GM12873 (cell line): ENCODE measurements at regions not wholly inside any gene's neighbourhood (a gene's known extent, or its start where the extent isn't known, plus 50 kb on each side); places are given as distances from the start of the nearest gene placed in this dataset.
A peak's percentile ranks its signal among the peaks of the same experiment; 100 is the strongest.

Experiments
- TF ChIP-seq, protein P1 (sequence below): IDR thresholded peaks from 2 replicates; pipeline ENCODE4 v1.5.1; 2012; ENCODE audit warnings: low read depth, mild to moderate bottlenecking, moderate library complexity, low read length, control low read depth; ENCODE audit not compliant: insufficient read depth; ENCODE audit errors: missing control alignments

DNA sequence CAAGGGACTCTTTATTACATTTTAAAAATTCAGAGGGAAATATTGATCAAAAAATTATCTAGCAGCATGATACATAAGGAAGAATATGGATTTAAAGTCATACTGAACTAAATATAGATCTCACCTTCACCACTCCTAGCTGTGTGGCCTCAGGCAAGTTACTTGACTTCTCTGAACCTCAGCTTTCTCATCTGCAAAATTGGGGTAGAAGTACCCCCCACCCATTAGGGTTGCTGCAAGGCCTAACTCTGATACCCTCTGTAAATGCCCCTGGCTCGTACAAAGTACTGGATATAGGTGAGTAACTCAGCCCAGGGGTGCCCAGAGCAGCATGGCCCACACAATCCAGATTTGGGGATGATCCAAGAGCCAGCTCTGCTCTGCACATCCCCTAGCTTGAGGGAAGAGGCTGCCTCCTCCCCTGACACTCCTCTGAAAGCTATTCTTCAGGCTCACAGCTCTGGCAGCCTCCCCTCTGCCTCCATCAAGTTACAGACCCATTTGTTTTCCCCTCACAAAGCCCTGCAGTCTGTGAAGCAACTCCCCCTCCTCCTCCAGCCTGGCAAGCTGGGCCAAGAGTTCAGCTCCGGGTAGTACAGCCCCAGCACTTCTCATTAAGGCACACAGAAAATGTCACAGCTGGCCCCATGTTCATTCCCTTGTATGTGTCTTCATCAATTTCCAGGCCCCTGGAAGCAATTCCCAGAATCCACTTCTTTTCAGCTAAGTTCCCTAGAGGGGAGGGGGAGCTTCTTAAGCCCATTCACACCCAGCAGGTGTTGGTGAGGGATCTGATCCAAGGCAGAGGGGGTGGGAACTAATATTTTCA lies 143.7 kb downstream of the PLPP3 start:
- TF ChIP-seq, protein P1, sequence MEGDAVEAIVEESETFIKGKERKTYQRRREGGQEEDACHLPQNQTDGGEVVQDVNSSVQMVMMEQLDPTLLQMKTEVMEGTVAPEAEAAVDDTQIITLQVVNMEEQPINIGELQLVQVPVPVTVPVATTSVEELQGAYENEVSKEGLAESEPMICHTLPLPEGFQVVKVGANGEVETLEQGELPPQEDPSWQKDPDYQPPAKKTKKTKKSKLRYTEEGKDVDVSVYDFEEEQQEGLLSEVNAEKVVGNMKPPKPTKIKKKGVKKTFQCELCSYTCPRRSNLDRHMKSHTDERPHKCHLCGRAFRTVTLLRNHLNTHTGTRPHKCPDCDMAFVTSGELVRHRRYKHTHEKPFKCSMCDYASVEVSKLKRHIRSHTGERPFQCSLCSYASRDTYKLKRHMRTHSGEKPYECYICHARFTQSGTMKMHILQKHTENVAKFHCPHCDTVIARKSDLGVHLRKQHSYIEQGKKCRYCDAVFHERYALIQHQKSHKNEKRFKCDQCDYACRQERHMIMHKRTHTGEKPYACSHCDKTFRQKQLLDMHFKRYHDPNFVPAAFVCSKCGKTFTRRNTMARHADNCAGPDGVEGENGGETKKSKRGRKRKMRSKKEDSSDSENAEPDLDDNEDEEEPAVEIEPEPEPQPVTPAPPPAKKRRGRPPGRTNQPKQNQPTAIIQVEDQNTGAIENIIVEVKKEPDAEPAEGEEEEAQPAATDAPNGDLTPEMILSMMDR = no peak

GRCh38 chr1:56434740-56435139 lies 144.6 kb downstream of the PLPP3 start:
- TF ChIP-seq, protein P1 = peak; percentile 25

DNA sequence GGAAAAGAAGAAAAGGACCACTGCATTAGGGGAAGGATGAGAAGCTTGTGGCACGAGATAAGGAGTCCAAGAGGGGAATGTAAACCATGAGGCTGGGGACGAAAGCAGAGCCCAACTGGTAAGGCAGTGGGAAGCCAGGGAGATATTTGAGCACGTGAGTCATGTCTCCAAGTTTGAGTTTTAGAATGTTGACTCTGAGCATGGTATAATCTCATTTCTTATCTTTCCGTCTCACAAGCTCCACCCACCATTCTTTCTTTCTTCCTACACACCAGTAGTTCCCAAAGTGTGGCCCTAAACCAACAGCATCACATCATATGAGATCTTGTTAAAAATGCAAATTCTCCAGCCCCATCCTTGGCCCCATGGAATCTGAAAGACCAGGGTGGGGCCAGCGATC lies 145.3 kb downstream of the PLPP3 start:
- TF ChIP-seq, protein P1 = no peak

DNA sequence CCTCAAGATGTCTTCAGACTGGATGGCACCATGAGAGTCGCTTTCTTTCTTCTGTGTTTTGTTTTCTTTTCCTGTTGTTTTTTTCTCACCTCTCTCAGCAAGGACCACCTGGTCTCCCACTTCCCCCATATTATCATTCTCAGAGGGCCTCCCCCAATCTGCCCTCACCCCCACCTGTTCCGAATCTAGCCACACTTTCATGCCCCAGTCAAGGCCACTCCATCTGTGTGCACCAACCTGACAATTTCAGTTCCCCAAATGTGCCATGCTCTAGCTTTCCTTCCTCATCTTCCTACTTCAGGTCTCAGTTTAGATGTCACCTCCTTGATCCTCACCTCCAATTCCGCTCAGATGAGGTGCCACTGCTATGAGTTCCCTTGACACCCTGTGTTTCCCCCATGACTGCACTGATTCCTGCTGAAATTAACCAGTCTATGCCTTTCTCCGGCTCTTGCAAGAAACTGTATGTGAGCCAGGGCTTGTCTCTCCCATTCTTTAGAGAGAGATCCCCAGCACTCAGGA lies 146.2 kb downstream of the PLPP3 start:
- TF ChIP-seq, protein P1 = no peak

DNA sequence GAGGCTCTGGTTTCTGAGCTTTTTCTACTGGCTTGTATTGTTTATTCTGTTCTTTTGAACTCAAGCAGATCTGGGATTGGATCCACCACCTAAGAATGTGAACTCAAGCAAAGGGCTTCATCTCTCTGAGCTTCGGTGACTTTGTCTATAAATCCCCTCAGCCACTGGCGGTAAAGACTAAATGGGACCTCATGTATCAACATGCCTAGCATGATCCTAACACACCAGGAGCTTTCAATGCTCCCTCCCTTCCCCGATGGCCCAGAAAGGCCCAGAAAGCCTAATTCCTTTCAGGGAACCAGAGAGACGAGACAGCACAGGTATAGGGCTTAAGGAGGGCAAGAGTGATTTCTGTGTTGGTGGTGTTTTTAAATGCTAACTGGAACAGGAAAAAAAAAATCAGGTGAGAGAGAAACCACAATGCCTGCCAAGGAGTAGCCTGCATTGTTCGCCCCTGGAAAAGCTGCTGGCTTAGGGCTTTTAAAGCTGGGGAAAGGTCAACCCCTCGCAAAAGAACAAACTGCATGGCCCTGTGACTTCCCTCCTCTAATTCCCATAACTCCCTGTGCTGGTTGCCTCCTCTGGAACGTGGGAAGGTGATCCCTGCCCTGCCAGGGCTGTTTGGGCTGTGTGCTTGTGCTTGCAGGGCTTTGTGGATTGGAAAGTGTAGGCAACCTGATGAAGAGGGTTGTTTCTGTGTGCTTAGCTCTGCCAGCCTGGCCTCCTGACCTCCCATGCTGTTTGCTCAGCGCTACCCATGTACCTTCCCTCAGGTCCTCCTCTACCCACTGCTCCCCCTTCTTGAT lies 147.0 kb downstream of the PLPP3 start:
- TF ChIP-seq, protein P1 = no peak

GRCh38 chr1:56430141-56430839 lies 149.1 kb downstream of the PLPP3 start:
- TF ChIP-seq, protein P1 = no peak

DNA sequence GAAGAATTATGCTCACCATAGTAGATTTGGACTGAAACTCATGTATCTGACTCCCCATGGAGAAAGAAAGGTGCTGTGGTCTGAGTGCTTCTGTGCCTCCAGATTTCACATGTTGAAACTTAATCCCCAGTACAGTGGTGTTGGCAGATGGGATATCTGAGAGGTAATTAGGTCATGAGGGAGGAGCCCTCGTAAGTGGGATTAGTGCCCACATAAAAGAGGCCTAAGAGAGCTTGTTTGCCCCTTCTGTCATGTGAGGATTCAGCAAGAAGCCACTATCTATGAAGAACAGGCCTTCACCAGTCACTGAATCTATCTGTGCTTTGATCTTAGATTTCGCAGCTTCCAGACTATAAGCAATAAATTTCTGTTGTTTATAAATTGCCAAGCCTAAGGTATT lies 150.1 kb downstream of the PLPP3 start:
- TF ChIP-seq, protein P1 = no peak
